K562 (cell line): ENCODE measurements at regions not wholly inside any gene's neighbourhood (a gene's known extent, or its start where the extent isn't known, plus 50 kb on each side); places are given as distances from the start of the nearest gene placed in this dataset.

Experiments used
- ATAC-seq: fragments of 200-7000 bp; cut with Tn5 transposase; 3 replicates; pipeline ENCODE4 v1.9.1; 2020; ENCODE audit warnings: moderate library complexity
- BruUV-seq: library from RNA; stranded (reverse); fragments of 400-500 nt; replicated peaks from 2 replicates; lab custom pipeline; 2021; lab: Mats Ljungman, UMichigan
- CTCF ChIA-PET: fragments of 300-600 bp; formaldehyde crosslinking; extraction: SDS; loops from one replicate; lab custom pipeline; 2021; ENCODE audit warnings: low intra/inter-chr PET ratio; lab: Yijun Ruan, JAX
- POLR2A ChIA-PET: fragments of 300-600, 350-650 bp; sonication (Branson Sonifier 250); formaldehyde crosslinking; extraction: SDS; loops from one replicate; lab custom pipeline; 2021; ENCODE audit warnings: antibody characterized with exemption, inconsistent platforms; lab: Yijun Ruan, JAX
- DNase-seq, 4 experiments: peaks; one replicate each; pipeline versions ENCODE4 v3.0.0 to v3.0.0-alpha.2; 2011 to 2018; ENCODE audit warnings: low spot score in 3 of 4, mixed read lengths in 3 of 4; ENCODE audit errors: extremely low read depth in 1 of 4
- FAIRE-seq: peaks from 2 replicates; lab custom pipeline; 2011; peaks lifted over from hg19 to GRCh38; lab: Jason Lieb, UNC
- H2AFZ ChIP-seq: 2 replicates; pipeline ENCODE4 v1.6.0; 2011; ENCODE audit warnings: low read depth, low read length, control low read depth, inconsistent platforms
- H3K27ac ChIP-seq: fragments of 200-600 bp; 3 replicates; pipeline ENCODE4 v1.8.0; 2011; ENCODE audit warnings: low read depth, mild to moderate bottlenecking, control low read depth, inconsistent platforms, low read length, moderate library complexity, mixed read lengths; ENCODE audit errors: extremely low read depth
- H3K27me3 ChIP-seq, 2 experiments: fragments of 300-600 bp in 1 of 2; 2 replicates in 1 of 2; 3 replicates in 1 of 2; pipeline versions ENCODE4 v1.6.0 to v1.8.0; 2011; ENCODE audit warnings: inconsistent platforms in 2 of 2, low read length in 2 of 2, mild to moderate bottlenecking in 1 of 2, mixed read lengths in 1 of 2, moderate library complexity in 1 of 2; ENCODE audit not compliant: control insufficient read depth in 2 of 2, insufficient read depth in 2 of 2
- H3K36me3 ChIP-seq: fragments of 300-600 bp; 3 replicates; pipeline ENCODE4 v1.8.0; 2011; ENCODE audit warnings: mild to moderate bottlenecking, low read length, inconsistent platforms; ENCODE audit not compliant: control insufficient read depth, insufficient read depth
- H3K4me1 ChIP-seq, 2 experiments: fragments of 200-600 bp in 1 of 2; replicated peaks in 1 of 2; 2 replicates in 1 of 2; 3 replicates in 1 of 2; pipeline versions ENCODE4 v1.5.1 to v1.8.0; 2011; ENCODE audit warnings: inconsistent platforms in 2 of 2, low read length in 2 of 2, mild to moderate bottlenecking in 1 of 2, mixed read lengths in 1 of 2, moderate library complexity in 1 of 2; ENCODE audit not compliant: control insufficient read depth in 2 of 2, insufficient read depth in 2 of 2
- H3K4me2 ChIP-seq: 2 replicates; pipeline ENCODE4 v1.6.1; 2011; ENCODE audit warnings: low read length, control low read depth, inconsistent platforms, mixed read lengths; ENCODE audit not compliant: insufficient read depth
- H3K4me3 ChIP-seq: fragments of 200-600 bp; sonication (generic), shearing (Covaris generic); 2 replicates; pipeline ENCODE4 v1.5.1; 2016; ENCODE audit warnings: control low read depth, inconsistent platforms
- H3K79me2 ChIP-seq: fragments of 200-600 bp; 3 replicates; pipeline ENCODE4 v1.8.0; 2011; ENCODE audit warnings: low read length, inconsistent platforms; ENCODE audit not compliant: control insufficient read depth, insufficient read depth
- H3K9ac ChIP-seq, 2 experiments: 2 replicates each; pipeline versions ENCODE4 v1.6.0 to v1.6.1; 2011; ENCODE audit warnings: low read depth in 2 of 2, low read length in 2 of 2, control low read depth in 1 of 2, inconsistent platforms in 1 of 2, mild to moderate bottlenecking in 1 of 2, mixed read lengths in 1 of 2; ENCODE audit not compliant: insufficient read depth in 1 of 2
- H3K9me1 ChIP-seq: one replicate; pipeline ENCODE4 v1.6.0; 2011; ENCODE audit warnings: inconsistent platforms, mild to moderate bottlenecking, low read length, moderate library complexity; ENCODE audit not compliant: control insufficient read depth, insufficient read depth
- H3K9me3 ChIP-seq: replicated peaks from 2 replicates; pipeline ENCODE4 v1.5.1; 2011; ENCODE audit warnings: low read depth, low read length, inconsistent platforms; ENCODE audit not compliant: control insufficient read depth, insufficient read depth
- H4K20me1 ChIP-seq: replicated peaks from 2 replicates; pipeline ENCODE4 v1.6.1; 2011; ENCODE audit warnings: low read length, inconsistent platforms, mixed read lengths; ENCODE audit not compliant: control insufficient read depth, insufficient read depth
- CBX2 ChIP-seq: fragments of 200-600 bp; sonication (generic); IDR thresholded peaks from one replicate; pipeline ENCODE4 v1.6.1; 2012; ENCODE audit warnings: mild to moderate bottlenecking, low read length, inconsistent platforms; ENCODE audit not compliant: insufficient read depth, poor library complexity, severe bottlenecking
- NBN ChIP-seq: fragments of 450-650 bp; IDR thresholded peaks from 2 replicates; pipeline ENCODE4 v1.6.1; 2016; ENCODE audit warnings: low read depth, mild to moderate bottlenecking
- PHF20 ChIP-seq: fragments of 450-650 bp; IDR thresholded peaks from 2 replicates; pipeline ENCODE4 v1.6.1; 2018; ENCODE audit not compliant: partially characterized antibody
- PURB ChIP-seq: sonication (generic); formaldehyde crosslinking; IDR thresholded peaks from 2 replicates; pipeline ENCODE4 v1.9.0; 2021; ENCODE audit warnings: low read depth, mild to moderate bottlenecking, missing genetic modification reagents
- TBL1XR1 ChIP-seq, 2 experiments: IDR thresholded peaks; 2 replicates each; pipeline ENCODE4 v1.6.1; 2012; ENCODE audit warnings: improper control_type of control experiment in 2 of 2, low read length in 2 of 2, mild to moderate bottlenecking in 1 of 2
- ZC3H8 ChIP-seq: fragments of 450-650 bp; IDR thresholded peaks from 2 replicates; pipeline ENCODE4 v1.6.1; 2017
- ZNF583 ChIP-seq: fragments of 250-450 bp; sonication (Bioruptor Pico); IDR thresholded peaks from 2 replicates; pipeline ENCODE4 v1.4.0; 2020
- WGBS: fragments of 100-300 bp; shearing (Covaris generic); methylation state at CpG from one replicate; pipeline ENCODE4 v1.1.6; 2016; ENCODE audit warnings: low coverage, mixed read lengths; ENCODE audit not compliant: insufficient coverage; ENCODE audit errors: missing lambda C conversion rate; 5-methylcytosine and 5-hydroxymethylcytosine counted together
- in situ Hi-C: fragments of 300-500 bp; cut with MboI; formaldehyde crosslinking; loops from 4 replicates; pipeline ENCODE4 v1.15.0; 2018; ENCODE audit warnings: inconsistent platforms, mixed read lengths
- intact Hi-C: fragments of 100-400 bp; cut with micrococcal nuclease; formaldehyde crosslinking; loops from 2 replicates; pipeline ENCODE4 v1.14.2; 2022
- TF ChIP-seq, protein P1 (sequence below): IDR thresholded peaks from 2 replicates; pipeline ENCODE4 v1.6.1; 2012; ENCODE audit warnings: low read depth, low read length, improper control_type of control experiment, borderline replicate concordance
- TF ChIP-seq, protein P2 (sequence below), 2 experiments: fragments of 450-650 bp; IDR thresholded peaks; 2 replicates each; pipeline ENCODE4 v1.6.1; 2018; ENCODE audit warnings: mild to moderate bottlenecking in 2 of 2, low read depth in 1 of 2; ENCODE audit not compliant: partially characterized antibody in 2 of 2
- TF ChIP-seq, protein P3 (sequence below): fragments of 250-450 bp; sonication (Bioruptor Pico); IDR thresholded peaks from 2 replicates; pipeline ENCODE4 v1.8.0; 2021; ENCODE audit warnings: mild to moderate bottlenecking, moderate library complexity

DNA sequence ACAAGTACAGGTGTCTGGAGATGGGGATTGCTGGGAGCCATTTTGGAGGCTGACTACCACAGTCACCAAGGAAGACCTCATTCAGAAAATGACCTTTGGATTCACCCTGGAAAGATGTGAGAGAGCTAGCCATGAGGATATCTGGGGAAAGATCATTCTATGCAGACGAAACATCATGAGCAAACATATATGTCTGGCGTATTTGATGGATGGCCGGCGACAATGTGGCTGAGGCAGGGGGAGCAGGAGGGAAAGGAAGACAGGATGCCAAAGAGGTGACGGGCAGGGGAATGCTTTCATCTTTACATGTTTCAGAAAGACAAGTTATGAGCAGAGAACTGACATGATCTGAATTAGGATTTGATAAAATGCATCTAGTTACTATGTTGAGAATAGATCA is 61.5 kb upstream of the SOX13 start:
- CTCF ChIA-PET: no interaction called here
- no peaks in the 10 kb centered on the region for H3K9me3 ChIP-seq
- TF ChIP-seq ZC3H8 (no peak), PHF20 (no peak), CBX2 (no peak), ZNF583 (CRISPR knock-in tag) (no peak), PURB (no peak), TBL1XR1 (IDR thresholded peaks at IDR 0.05; ENCODE audit: low read length in 2 of 2) (no peak), NBN (no peak)
- TF ChIP-seq, protein P1, sequence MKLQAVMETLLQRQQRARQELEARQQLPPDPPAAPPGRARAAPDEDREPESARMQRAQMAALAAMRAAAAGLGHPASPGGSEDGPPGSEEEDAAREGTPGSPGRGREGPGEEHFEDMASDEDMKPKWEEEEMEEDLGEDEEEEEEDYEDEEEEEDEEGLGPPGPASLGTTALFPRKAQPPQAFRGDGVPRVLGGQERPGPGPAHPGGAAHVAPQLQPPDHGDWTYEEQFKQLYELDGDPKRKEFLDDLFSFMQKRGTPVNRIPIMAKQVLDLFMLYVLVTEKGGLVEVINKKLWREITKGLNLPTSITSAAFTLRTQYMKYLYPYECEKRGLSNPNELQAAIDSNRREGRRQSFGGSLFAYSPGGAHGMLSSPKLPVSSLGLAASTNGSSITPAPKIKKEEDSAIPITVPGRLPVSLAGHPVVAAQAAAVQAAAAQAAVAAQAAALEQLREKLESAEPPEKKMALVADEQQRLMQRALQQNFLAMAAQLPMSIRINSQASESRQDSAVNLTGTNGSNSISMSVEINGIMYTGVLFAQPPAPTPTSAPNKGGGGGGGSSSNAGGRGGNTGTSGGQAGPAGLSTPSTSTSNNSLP: no peak
- TF ChIP-seq, protein P2, sequence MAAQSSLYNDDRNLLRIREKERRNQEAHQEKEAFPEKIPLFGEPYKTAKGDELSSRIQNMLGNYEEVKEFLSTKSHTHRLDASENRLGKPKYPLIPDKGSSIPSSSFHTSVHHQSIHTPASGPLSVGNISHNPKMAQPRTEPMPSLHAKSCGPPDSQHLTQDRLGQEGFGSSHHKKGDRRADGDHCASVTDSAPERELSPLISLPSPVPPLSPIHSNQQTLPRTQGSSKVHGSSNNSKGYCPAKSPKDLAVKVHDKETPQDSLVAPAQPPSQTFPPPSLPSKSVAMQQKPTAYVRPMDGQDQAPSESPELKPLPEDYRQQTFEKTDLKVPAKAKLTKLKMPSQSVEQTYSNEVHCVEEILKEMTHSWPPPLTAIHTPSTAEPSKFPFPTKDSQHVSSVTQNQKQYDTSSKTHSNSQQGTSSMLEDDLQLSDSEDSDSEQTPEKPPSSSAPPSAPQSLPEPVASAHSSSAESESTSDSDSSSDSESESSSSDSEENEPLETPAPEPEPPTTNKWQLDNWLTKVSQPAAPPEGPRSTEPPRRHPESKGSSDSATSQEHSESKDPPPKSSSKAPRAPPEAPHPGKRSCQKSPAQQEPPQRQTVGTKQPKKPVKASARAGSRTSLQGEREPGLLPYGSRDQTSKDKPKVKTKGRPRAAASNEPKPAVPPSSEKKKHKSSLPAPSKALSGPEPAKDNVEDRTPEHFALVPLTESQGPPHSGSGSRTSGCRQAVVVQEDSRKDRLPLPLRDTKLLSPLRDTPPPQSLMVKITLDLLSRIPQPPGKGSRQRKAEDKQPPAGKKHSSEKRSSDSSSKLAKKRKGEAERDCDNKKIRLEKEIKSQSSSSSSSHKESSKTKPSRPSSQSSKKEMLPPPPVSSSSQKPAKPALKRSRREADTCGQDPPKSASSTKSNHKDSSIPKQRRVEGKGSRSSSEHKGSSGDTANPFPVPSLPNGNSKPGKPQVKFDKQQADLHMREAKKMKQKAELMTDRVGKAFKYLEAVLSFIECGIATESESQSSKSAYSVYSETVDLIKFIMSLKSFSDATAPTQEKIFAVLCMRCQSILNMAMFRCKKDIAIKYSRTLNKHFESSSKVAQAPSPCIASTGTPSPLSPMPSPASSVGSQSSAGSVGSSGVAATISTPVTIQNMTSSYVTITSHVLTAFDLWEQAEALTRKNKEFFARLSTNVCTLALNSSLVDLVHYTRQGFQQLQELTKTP (IDR thresholded peaks at IDR 0.05; ENCODE audit: low read depth in 1 of 2, partially characterized antibody in 2 of 2): no peak
- TF ChIP-seq, protein P3, sequence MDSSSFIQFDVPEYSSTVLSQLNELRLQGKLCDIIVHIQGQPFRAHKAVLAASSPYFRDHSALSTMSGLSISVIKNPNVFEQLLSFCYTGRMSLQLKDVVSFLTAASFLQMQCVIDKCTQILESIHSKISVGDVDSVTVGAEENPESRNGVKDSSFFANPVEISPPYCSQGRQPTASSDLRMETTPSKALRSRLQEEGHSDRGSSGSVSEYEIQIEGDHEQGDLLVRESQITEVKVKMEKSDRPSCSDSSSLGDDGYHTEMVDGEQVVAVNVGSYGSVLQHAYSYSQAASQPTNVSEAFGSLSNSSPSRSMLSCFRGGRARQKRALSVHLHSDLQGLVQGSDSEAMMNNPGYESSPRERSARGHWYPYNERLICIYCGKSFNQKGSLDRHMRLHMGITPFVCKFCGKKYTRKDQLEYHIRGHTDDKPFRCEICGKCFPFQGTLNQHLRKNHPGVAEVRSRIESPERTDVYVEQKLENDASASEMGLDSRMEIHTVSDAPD (CRISPR knock-in tag): no peak
- ATAC-seq: no peak
- WGBS: 5% methylated on average over 5 of the region's 5 CpGs
- no peaks in the 10 kb centered on the region for H3K36me3 ChIP-seq
- H3K79me2 ChIP-seq: no peaks in the 10 kb centered on the region
- in situ Hi-C loops (no loop called here), intact Hi-C loops (no loop called here)
- FAIRE-seq: no peak
- H2AFZ ChIP-seq: no peak overlapping the region
- no peaks in the 10 kb centered on the region for H4K20me1 ChIP-seq
- no peak overlapping the region for H3K4me2 ChIP-seq
- DNase-seq: no peak
- H3K9me1 ChIP-seq: no peaks in the 10 kb centered on the region
- H3K27ac ChIP-seq: no peak overlapping the region
- H3K27me3 ChIP-seq: peaks cover 8 to 25% of the 10 kb centered on the region in 2 experiments
- H3K4me1 ChIP-seq: no peaks in the 10 kb centered on the region
- POLR2A ChIA-PET: interaction anchor here (0.6 kb wide), 1 partner anchor 25 kb away, joined by 3 read pairs; no protein-coding TSS in a partner anchor
- BruUV-seq: no TSS peak
- no peak overlapping the region for H3K4me3 ChIP-seq
- H3K9ac ChIP-seq: no peak overlapping the region
